HG03457 (cell line): ENCODE measurements at regions not wholly inside any gene's neighbourhood (a gene's known extent, or its start where the extent isn't known, plus 50 kb on each side); places are given as distances from the start of the nearest gene placed in this dataset.
"Not testable (repeated sequence)": the region's sequence is repeated elsewhere in the genome, so short reads cannot be mapped to it uniquely, and the experiment has no call there.

Source experiments
- ATAC-seq: cut with Tn5 transposase; IDR thresholded peaks from one replicate; pipeline ENCODE4 v1.9.1; 2021; ENCODE audit warnings: moderate number of reproducible peaks; ENCODE audit not compliant: unreplicated experiment

- no peak for ATAC-seq
Observed at GRCh38 chr15:38117781-38118180, 134.9 kb upstream of the SPRED1 start.

GRCh38 chr15:38119865-38120264 lies 132.8 kb upstream of the SPRED1 start:
- not testable (repeated sequence) for ATAC-seq

GRCh38 chr15:38127306-38127771 lies 125.3 kb upstream of the SPRED1 start:
- no peak for ATAC-seq

DNA sequence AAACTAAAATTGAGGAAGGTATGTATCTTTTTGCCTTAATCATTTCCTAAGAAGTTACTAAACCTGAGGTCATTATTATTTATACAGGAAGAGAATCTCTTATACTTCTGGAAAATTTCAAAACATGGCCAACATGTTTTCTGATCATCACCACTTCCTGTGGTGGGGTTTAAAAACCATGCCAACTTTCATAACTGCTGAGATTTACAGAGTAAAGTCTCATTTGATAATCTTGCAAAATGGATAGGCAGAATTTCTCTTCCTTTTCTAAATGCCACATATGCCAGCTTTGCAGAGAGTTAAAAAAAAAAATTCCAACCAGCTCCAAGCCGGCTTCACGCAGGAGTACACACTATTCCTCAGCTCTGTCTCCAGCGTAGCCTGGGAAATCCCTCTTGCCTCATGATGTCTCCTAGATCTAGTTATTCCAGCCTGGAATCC lies 124.3 kb upstream of the SPRED1 start:
- ATAC-seq: no peak

DNA sequence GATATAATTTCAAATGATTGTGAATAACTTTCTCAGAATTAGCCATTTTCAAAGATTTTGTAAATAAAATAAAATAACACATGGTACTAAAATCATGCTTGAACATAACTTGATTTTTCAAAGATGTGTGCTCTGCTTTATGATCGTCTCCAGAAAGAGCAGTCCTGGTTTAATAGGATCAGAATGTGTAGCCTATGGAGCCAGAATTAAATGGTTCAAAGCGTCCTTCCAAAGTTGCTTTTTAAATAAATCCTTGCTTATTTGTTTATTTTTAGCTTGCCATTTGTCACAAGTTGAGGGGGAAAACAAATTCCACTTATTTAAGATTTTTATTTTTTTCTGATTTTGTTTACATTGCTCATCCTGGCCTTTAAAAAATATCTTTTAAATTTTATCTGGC lies 123.7 kb upstream of the SPRED1 start:
- no peak for ATAC-seq

DNA sequence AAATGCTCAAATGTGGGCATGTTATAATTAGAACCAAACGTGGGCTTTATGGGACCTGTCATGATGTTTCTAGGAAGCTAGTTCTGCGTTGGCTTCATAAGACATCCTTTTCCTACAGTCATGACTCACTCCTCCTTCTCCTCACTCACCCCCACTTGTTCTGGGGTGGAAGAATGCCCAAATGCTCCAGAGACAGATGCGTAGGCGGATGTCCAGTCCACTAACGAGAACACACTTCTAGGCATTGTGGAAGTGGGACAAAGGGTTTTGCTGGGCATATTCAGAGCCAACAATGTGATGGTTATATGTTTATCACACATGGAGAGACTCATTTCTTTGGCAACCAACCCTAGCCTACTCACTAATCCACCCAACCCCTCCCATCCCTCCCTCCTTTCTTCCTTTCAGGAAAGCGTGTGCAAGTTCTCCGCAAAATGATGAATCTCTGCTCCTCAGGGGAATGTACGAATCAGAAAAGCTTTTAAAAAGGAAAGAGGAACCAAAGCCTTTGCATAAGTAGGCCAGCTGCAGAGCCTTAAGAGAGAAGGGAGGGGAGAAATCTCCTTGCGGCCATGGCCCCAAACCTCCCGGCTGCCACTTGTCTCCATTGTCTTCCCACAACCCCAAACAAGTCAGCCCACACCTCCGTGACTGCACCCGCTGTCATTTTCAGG lies 123.0 kb upstream of the SPRED1 start:
- ATAC-seq: no peak

DNA sequence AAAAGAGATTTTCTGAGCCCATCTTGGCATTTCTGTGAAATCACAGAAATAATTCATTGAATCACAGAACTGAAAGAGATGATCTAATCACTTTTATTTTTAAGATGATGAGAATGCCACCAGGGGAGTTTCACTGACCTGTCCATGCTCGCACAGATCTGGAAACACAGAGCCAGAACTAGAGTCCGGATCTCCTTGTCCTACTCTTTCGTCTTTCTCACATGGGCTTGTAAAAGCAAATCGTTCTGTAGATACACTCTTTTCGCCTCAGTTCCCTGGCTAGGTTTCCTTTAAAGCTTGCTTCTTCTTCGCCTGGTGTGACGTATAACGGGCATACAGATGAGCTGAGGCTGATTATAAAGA lies 122.5 kb upstream of the SPRED1 start:
- ATAC-seq: no peak

DNA sequence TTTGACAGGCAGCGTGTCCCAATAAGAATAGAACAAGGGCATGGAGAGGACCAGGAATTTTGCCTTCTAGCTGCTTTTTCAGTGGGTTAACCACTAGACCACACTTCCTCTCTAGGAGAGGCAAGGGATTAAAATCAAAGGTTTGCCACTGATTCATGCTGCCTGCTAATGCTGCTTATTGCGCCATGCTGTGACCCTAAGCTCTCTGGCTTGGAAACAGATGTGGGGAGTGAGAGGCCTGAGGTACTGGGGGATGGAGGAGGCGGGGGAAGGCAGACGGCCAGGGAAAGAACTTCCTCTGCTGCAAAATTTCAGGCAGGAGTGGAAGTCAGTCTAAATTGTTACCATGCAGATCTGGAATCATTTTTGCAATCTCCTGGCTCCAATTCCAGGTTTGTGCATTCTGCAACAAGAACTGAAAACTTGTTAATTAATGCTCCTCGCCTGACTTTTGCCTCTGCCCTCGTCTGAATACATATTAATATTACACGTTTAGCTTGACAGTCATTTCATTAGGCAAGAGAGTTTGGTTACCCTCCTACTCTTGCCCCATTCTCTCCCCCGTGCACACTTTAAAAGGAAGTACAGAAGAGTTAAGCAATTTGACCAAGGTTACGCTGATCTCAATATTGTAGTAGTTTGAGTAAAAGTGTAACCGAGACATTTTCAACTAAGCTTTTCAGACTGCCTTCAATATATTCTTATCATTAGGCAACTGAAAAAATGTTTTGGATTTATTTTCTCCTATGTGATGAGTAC lies 121.7 kb upstream of the SPRED1 start:
- no peak for ATAC-seq

- ATAC-seq: no peak
Observed at GRCh38 chr15:38134252-38134651, 118.4 kb upstream of the SPRED1 start.

GRCh38 chr15:38142195-38142594 lies 110.4 kb upstream of the SPRED1 start:
- ATAC-seq: not testable (repeated sequence)

DNA sequence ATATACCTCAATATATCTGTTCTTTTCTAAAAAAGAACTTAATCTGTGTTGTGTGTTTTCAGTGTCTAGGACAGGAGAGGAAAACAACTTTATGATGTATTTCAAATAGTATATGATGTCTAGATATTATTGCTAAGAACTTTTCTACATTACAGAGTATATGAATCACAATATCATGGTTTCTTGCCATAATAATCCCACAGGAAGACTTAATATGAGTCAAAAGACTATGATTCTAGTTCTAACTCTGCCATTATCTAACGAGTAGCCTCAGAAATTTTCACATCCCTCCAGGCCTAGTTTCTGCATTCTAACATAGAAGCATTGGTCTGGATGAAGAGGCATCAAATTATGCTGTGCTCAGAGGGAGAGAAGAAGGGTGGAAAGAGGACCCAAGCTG lies 107.7 kb upstream of the SPRED1 start:
- ATAC-seq: no peak

- no peak for ATAC-seq
Observed at GRCh38 chr15:38145651-38146111, 107.0 kb upstream of the SPRED1 start.

DNA sequence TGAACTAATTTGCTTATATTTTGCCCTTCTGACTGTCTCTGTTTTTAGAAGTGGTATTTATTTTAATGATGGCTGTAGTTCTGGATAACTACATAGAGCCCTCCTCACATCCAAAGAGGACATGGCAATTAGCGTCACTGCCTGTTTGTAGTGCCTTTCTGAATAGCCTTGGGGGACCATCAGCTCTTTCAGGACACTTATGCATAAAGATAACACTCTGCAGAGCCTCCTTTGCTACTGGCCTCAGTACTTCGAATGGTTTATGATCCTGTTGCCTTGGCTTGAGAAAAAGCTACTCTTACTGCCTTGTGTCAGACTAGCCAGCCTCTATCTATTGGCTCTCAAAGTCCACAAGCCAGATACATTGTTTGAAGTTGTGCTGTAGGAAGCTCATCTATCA lies 105.4 kb upstream of the SPRED1 start:
- ATAC-seq: no peak

DNA sequence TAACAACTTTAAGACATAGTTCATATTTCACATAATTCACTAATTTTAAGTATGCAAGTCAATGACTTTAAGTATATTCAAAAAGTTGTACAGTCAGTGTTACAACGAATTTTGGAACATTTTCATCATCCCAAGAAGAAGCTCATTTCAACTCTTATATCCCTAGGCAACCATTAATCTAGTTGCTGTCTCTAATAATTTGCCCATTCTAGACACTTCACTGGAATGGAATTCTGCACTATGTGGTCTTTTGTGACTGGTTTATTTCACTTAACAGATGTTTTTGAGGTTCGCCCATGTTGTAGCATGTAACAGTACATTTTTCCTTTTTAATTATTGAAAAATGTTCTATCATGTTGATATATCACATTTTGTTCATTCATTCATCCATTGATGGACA lies 104.2 kb upstream of the SPRED1 start:
- ATAC-seq: no peak

GRCh38 chr15:38149315-38149714 lies 103.3 kb upstream of the SPRED1 start:
- ATAC-seq: no peak

DNA sequence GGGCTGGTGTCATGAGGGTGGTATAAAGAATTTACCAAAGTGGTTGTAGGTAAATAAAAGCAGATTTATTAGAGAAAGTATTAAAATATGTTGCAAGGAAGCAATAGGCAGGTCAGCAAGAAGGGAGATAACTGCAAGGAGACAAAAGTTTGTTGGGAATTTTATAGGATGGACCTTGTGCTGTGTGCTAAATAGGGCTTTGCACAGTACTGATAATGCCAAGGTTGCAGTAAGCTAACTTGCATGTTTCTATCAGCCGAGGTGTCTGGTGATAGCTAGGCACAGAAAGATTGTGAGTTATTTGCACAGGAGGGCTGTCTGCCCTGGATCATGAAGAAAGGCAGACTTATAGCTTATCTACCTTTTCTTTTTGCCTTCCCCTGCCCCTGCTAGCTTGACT lies 102.5 kb upstream of the SPRED1 start:
- ATAC-seq: no peak

GRCh38 chr15:38150794-38151193 lies 101.8 kb upstream of the SPRED1 start:
- ATAC-seq: no peak

DNA sequence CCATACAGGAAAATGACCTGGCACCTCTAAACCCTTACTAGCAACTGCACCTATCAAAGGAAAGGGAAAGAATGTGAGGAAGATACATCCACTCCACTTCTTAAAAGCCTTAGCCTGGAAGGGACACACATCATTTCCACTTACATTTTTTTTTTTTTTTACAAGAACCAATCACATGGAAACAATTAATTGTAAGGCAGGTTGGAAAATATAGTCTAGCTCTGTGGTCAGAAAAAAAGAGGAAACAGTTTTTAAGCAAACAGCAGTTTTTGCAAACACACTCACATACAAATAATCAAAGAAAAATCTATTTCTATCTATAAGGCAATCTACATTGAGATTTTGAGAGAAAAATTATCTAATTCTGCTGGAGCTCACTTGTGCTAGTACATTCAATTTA lies 98.9 kb upstream of the SPRED1 start:
- no peak for ATAC-seq

GRCh38 chr15:38154255-38154654 lies 98.4 kb upstream of the SPRED1 start:
- ATAC-seq: no peak

DNA sequence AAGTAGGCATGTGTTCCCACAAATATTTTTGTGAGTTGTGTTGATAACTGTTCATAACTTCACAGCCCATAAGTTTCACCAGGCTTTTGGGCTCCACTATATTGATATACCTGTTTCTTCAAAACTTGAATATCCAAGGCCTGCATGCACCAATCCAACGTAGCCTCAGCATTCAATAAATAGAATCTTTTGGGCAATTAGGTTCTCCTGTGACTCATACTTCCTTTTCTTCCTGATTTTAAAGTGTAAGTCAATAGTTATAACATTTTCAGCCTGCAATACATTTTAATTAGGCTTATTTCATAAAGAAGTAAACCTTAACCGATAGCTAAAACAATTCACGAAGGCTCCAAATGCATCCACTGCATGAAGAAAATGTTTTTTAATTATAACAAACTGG lies 97.8 kb upstream of the SPRED1 start:
- no peak for ATAC-seq

DNA sequence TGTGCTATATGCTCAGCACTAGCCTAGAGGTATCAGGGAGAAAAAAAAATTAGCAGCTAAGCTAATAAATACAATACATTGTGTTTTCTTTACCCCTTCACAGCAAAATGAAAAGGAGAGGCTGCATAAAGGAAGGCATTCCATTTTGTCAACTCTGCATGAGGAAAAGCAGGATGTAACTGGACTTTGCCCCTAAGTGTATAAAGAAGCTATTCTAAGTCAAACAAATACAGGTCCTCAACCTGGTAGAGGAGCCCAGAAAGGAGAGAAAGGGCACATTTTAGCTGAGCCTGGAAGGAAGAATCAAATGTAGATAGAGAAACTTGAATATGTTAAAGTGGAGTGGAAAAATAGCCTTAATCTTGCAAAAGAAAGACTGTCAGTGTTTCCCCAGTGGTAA lies 89.0 kb upstream of the SPRED1 start:
- no peak for ATAC-seq

- ATAC-seq: no peak
Observed at GRCh38 chr15:38164061-38164460, 88.6 kb upstream of the SPRED1 start.
